Kidney (tissue), 13 donors: ENCODE measurements at regions not wholly inside any gene's neighbourhood (a gene's known extent, or its start where the extent isn't known, plus 50 kb on each side); places are given as distances from the start of the nearest gene placed in this dataset.

Experiments
- DNase-seq, 5 donors: peaks; one replicate each; pipeline ENCODE4 v3.0.0-alpha.2; 2013 to 2020
- FAIRE-seq: peaks from 2 replicates; lab custom pipeline; 2012; peaks lifted over from hg19 to GRCh38; lab: Jason Lieb, UNC
- H3K27ac ChIP-seq, 2 donors: one replicate each; pipeline ENCODE4 v1.7.0; 2013; ENCODE audit warnings: low read depth in 2 of 2, low read length in 2 of 2, inconsistent platforms in 1 of 2
- H3K27me3 ChIP-seq: one replicate; pipeline ENCODE4 v1.7.1; 2013; ENCODE audit warnings: low read length, inconsistent platforms; ENCODE audit not compliant: control insufficient read depth, insufficient read depth
- H3K36me3 ChIP-seq, 3 donors: one replicate each; pipeline versions ENCODE4 v1.7.0 to v1.7.1; 2013; ENCODE audit warnings: low read length in 3 of 3, control low read depth in 1 of 3, inconsistent platforms in 1 of 3; ENCODE audit not compliant: insufficient read depth in 3 of 3, control insufficient read depth in 2 of 3
- H3K4me1 ChIP-seq, 3 donors: one replicate each; pipeline versions ENCODE4 v1.7.0 to v1.7.1; 2013; ENCODE audit warnings: low read length in 3 of 3, inconsistent platforms in 1 of 3, low read depth in 1 of 3; ENCODE audit not compliant: control insufficient read depth in 2 of 3, insufficient read depth in 2 of 3
- H3K4me3 ChIP-seq, 3 donors: one replicate each; pipeline versions ENCODE4 v1.7.0 to v1.8.1; 2013; ENCODE audit warnings: low read length in 3 of 3, control low read depth in 1 of 3, inconsistent platforms in 1 of 3
- H3K9ac ChIP-seq, 3 donors: one replicate each; pipeline versions ENCODE4 v1.7.0 to v1.7.1; 2013; ENCODE audit warnings: low read length in 3 of 3, control low read depth in 1 of 3, inconsistent platforms in 1 of 3
- H3K9me3 ChIP-seq, 3 donors: one replicate each; pipeline versions ENCODE4 v1.7.0 to v1.7.1; 2013; ENCODE audit warnings: low read length in 3 of 3, control low read depth in 1 of 3, inconsistent platforms in 1 of 3; ENCODE audit not compliant: control insufficient read depth in 2 of 3, insufficient read depth in 1 of 3
- intact Hi-C: fragments of 100-400 bp; cut with DNase I; formaldehyde crosslinking; loops from one replicate; pipeline ENCODE4 v1.11.1; 2022
- TF ChIP-seq, protein P1 (sequence below): IDR thresholded peaks from 3 replicates; pipeline ENCODE4 v1.5.1; 2012; ENCODE audit warnings: mild to moderate bottlenecking, moderate library complexity, borderline replicate concordance; ENCODE audit not compliant: insufficient read depth; ENCODE audit errors: extremely low read depth
- donor health status: control.
- donor health status: control.
- donor health status: control.
- donor health status: control.
- donor health status: control.
- donor health status: DM: yes; HTN: yes; CAD: no.
- donor health status: Normal renal cell carcinoma (clear cell type).

DNA sequence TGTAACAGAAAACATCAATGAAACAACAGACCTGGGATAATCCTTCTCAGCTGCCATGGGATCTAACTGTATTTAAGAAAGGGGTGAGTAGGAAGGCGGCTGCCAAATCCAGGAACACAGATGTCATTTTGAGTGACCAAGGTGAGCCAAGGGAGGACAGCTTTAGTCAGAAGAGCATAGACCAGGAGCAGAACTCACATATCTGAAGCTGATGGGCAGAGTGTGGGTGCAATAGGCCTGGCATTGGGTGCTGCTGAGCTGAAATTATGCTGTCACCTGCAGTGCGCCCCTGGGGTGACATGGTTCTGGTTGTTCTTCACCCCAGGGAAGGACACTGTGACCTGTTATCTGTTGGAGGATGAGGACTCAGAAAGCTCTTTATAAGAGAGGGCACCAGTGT, 88.9 kb upstream of the TOP3B start:
- Histone ChIP-seq H3K27ac (no peak overlapping the region), H3K4me3 (no peak overlapping the region), H3K36me3 (no peaks in the 10 kb centered on the region), H3K9ac (no peak overlapping the region), H3K27me3 (no peaks in the 10 kb centered on the region), H3K4me1 (peaks cover 0 to 7% (median 3%) of the 10 kb centered on the region in 3 donors), H3K9me3 (no peaks in the 10 kb centered on the region)
- intact Hi-C loops: no loop called here
- FAIRE-seq: no peak
- TF ChIP-seq, protein P1, sequence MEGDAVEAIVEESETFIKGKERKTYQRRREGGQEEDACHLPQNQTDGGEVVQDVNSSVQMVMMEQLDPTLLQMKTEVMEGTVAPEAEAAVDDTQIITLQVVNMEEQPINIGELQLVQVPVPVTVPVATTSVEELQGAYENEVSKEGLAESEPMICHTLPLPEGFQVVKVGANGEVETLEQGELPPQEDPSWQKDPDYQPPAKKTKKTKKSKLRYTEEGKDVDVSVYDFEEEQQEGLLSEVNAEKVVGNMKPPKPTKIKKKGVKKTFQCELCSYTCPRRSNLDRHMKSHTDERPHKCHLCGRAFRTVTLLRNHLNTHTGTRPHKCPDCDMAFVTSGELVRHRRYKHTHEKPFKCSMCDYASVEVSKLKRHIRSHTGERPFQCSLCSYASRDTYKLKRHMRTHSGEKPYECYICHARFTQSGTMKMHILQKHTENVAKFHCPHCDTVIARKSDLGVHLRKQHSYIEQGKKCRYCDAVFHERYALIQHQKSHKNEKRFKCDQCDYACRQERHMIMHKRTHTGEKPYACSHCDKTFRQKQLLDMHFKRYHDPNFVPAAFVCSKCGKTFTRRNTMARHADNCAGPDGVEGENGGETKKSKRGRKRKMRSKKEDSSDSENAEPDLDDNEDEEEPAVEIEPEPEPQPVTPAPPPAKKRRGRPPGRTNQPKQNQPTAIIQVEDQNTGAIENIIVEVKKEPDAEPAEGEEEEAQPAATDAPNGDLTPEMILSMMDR: no peak
- no peak for DNase-seq

DNA sequence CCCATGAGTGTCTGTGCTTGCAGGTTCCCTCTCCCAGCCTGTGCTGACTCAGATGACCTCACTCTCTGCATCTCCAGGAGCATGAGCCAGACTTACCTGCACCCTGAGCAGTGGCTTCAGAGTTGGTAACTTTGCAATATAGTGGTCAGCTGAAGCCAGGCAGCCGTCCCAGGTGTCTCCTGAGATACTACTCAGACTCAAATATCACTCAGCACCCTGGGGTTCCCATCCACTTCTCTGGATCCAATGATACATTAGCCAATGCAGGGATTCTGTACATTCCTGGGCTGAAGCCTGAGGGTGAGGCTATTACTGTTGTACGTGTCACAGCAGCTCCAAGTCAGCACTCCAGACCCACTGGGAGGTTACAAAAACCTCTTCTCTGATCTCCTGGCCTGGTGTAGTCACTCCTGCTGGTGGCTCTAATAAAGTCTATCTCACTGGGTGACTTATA, 87.8 kb upstream of the TOP3B start:
- no peaks in the 10 kb centered on the region for H3K27me3 ChIP-seq
- no peaks in the 10 kb centered on the region for H3K9me3 ChIP-seq
- TF ChIP-seq, protein P1: no peak
- no peaks in the 10 kb centered on the region for H3K36me3 ChIP-seq
- H3K4me3 ChIP-seq: no peak overlapping the region
- DNase-seq: no peak
- H3K27ac ChIP-seq: no peak overlapping the region
- intact Hi-C loops: no loop called here
- H3K9ac ChIP-seq: no peak overlapping the region
- no peak for FAIRE-seq
- H3K4me1 ChIP-seq: peaks cover 0 to 7% (median 3%) of the 10 kb centered on the region in 3 donors

DNA sequence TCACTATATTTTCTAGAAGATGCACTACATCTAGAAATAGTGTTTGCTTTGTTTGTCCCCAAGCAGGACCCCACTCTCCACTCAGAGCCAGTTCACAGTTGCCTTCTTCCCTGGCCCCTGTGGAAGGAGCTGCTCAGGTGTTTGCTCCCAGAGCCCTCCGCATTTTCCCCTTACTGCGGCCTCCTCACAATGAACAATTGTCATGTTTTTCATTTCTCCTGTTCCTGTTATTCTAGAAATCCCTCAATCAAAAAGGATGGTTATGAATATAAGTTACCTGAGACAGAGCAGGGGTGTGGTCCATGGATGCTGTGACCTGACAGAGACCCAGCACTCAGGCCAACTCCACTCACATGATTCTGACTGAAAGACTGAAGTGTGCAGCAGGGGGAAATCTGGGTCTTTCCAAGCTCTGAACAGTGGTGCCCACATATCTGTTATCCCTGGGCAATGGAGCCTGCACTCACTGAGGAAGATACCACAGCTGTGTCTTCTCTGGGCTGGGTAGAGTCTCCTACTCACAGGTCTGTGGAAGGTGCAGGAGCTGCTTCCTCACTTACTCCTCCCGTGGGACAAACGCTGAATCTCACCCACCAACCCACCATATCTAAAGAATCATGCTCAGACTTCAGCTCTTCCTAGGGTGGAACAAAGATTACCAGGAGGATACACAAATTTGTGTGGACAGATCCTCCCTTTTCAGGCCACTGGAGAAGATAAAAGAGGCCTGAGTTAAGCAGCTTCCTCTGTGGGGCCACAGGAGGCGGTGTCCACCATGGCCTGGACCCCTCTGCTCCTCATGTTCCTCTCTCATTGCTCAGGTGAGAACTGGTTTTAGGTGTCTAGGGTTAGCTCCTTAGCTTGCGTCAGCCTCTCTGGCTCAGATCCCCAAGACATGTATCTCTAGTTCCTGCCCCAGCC, 87.1 kb upstream of the TOP3B start:
- TF ChIP-seq, protein P1: no peak
- intact Hi-C loops: no loop called here
- H3K27me3 ChIP-seq: no peaks in the 10 kb centered on the region
- no peak overlapping the region for H3K27ac ChIP-seq
- no peaks in the 10 kb centered on the region for H3K36me3 ChIP-seq
- H3K9me3 ChIP-seq: no peaks in the 10 kb centered on the region
- FAIRE-seq: no peak
- no peak overlapping the region for H3K4me3 ChIP-seq
- no peak overlapping the region for H3K9ac ChIP-seq
- peaks cover 0 to 5% (median 3%) of the 10 kb centered on the region in 3 donors for H3K4me1 ChIP-seq
- DNase-seq: no peak
